WTC11 (cell line): ENCODE measurements at regions not wholly inside any gene's neighbourhood (a gene's known extent, or its start where the extent isn't known, plus 50 kb on each side); places are given as distances from the start of the nearest gene placed in this dataset.

Experiments used
- ATAC-seq: fragments of 200-7000 bp; cut with Tn5 transposase; 2 replicates; pipeline ENCODE4 v1.10.0; 2021; ENCODE audit warnings: mild to moderate bottlenecking, moderate library complexity
- CTCF ChIA-PET: fragments of 300-600 bp; sonication (Branson Sonifier 250); formaldehyde crosslinking; loops from one replicate; lab custom pipeline; 2021; ENCODE audit warnings: antibody characterized with exemption; lab: Charles Lee
- POLR2A ChIA-PET: fragments of 350-600 bp; sonication (Branson Sonifier 250); formaldehyde crosslinking; loops from one replicate; lab custom pipeline; 2021; ENCODE audit warnings: antibody characterized with exemption; lab: Charles Lee
- DNase-seq: peaks from one replicate; pipeline ENCODE4 v3.0.0; 2021; ENCODE audit warnings: low spot score
- H3K27ac Mint-ChIP-seq: 2 replicates; pipeline ENCODE4 v1.8.0; 2021; ENCODE audit warnings: mixed read lengths
- H3K27me3 Mint-ChIP-seq: 2 replicates; pipeline ENCODE4 v1.8.0; 2021; ENCODE audit warnings: low read depth, mild to moderate bottlenecking, moderate library complexity, mixed read lengths
- H3K36me3 Mint-ChIP-seq: 2 replicates; pipeline ENCODE4 v1.8.0; 2021; ENCODE audit warnings: mixed read lengths
- H3K4me1 Mint-ChIP-seq: 2 replicates; pipeline ENCODE4 v1.8.0; 2022; ENCODE audit warnings: mixed read lengths
- H3K4me3 Mint-ChIP-seq: 2 replicates; pipeline ENCODE4 v1.8.0; 2021; ENCODE audit warnings: mild to moderate bottlenecking, moderate library complexity, mixed read lengths
- H3K9me3 Mint-ChIP-seq: 2 replicates; pipeline ENCODE4 v1.8.0; 2021; ENCODE audit warnings: mixed read lengths
- CREB1 ChIP-seq: sonication (generic); formaldehyde crosslinking; IDR thresholded peaks from 2 replicates; pipeline ENCODE4 v1.8.0; 2023; ENCODE audit warnings: mild to moderate bottlenecking, missing genetic modification reagents
- CTCF ChIP-seq: fragments of 200-600 bp; IDR thresholded peaks from 2 replicates; pipeline ENCODE4 v1.8.0; 2022; ENCODE audit warnings: antibody characterized with exemption
- ESRRA ChIP-seq: sonication (generic); formaldehyde crosslinking; IDR thresholded peaks from 2 replicates; pipeline ENCODE4 v1.8.1; 2022; ENCODE audit warnings: mild to moderate bottlenecking, missing genetic modification reagents, borderline replicate concordance
- HMGA2 ChIP-seq: fragments of 250-450 bp; sonication (Bioruptor Pico); IDR thresholded peaks from 2 replicates; pipeline ENCODE4 v1.4.0; 2021; ENCODE audit warnings: mild to moderate bottlenecking, moderate library complexity
- IRF2 ChIP-seq: sonication (generic); formaldehyde crosslinking; IDR thresholded peaks from 2 replicates; pipeline ENCODE4 v1.8.0; 2022; ENCODE audit warnings: low read depth, missing genetic modification reagents, borderline replicate concordance
- JAZF1 ChIP-seq: fragments of 250-450 bp; sonication (Bioruptor Pico); IDR thresholded peaks from 2 replicates; pipeline ENCODE4 v1.9.0; 2021; ENCODE audit warnings: moderate library complexity, mild to moderate bottlenecking, inconsistent platforms
- JUN ChIP-seq: sonication (generic); formaldehyde crosslinking; IDR thresholded peaks from 2 replicates; pipeline ENCODE4 v1.8.0; 2023; ENCODE audit warnings: mild to moderate bottlenecking, missing genetic modification reagents
- KAT7 ChIP-seq: sonication (generic); formaldehyde crosslinking; IDR thresholded peaks from 2 replicates; pipeline ENCODE4 v1.8.1; 2023; ENCODE audit warnings: missing genetic modification reagents, mild to moderate bottlenecking, borderline replicate concordance
- MLX ChIP-seq: sonication (generic); formaldehyde crosslinking; IDR thresholded peaks from 2 replicates; pipeline ENCODE4 v1.8.1; 2023; ENCODE audit warnings: mild to moderate bottlenecking, missing genetic modification reagents, moderate library complexity
- NFYB ChIP-seq: sonication (generic); formaldehyde crosslinking; conservative IDR thresholded peaks from 2 replicates; pipeline ENCODE4 v1.8.0; 2022; ENCODE audit warnings: low read depth, missing genetic modification reagents
- RELA ChIP-seq: sonication (generic); formaldehyde crosslinking; IDR thresholded peaks from 2 replicates; pipeline ENCODE4 v1.8.1; 2022; ENCODE audit warnings: missing genetic modification reagents, mild to moderate bottlenecking, borderline replicate concordance
- SOX15 ChIP-seq: fragments of 250-450 bp; sonication (Bioruptor Pico); IDR thresholded peaks from 2 replicates; pipeline ENCODE4 v1.9.0; 2021; ENCODE audit warnings: mild to moderate bottlenecking
- TEAD4 ChIP-seq: sonication (generic); formaldehyde crosslinking; IDR thresholded peaks from 2 replicates; pipeline ENCODE4 v1.8.0; 2022; ENCODE audit warnings: mild to moderate bottlenecking, missing genetic modification reagents
- TP53 ChIP-seq: sonication (generic); formaldehyde crosslinking; IDR thresholded peaks from 2 replicates; pipeline ENCODE4 v1.8.1; 2023; ENCODE audit warnings: mild to moderate bottlenecking, missing genetic modification reagents
- ZNF138 ChIP-seq: sonication (generic); formaldehyde crosslinking; conservative IDR thresholded peaks from 2 replicates; pipeline ENCODE4 v1.8.1; 2022; ENCODE audit warnings: mild to moderate bottlenecking, moderate library complexity, missing genetic modification reagents
- ZNF232 ChIP-seq: sonication (generic); formaldehyde crosslinking; IDR thresholded peaks from 2 replicates; pipeline ENCODE4 v1.8.0; 2022; ENCODE audit warnings: mild to moderate bottlenecking, missing genetic modification reagents
- ZNF263 ChIP-seq: sonication (generic); formaldehyde crosslinking; IDR thresholded peaks from 2 replicates; pipeline ENCODE4 v1.8.1; 2022; ENCODE audit warnings: low read depth, mild to moderate bottlenecking, moderate library complexity, missing genetic modification reagents
- ZNF396 ChIP-seq: fragments of 250-450 bp; sonication (Bioruptor Pico); IDR thresholded peaks from 2 replicates; pipeline ENCODE4 v1.8.0; 2021; ENCODE audit warnings: mild to moderate bottlenecking, moderate library complexity, borderline replicate concordance
- ZNF532 ChIP-seq: fragments of 250-450 bp; sonication (Bioruptor Pico); IDR thresholded peaks from 2 replicates; pipeline ENCODE4 v1.9.0; 2021; ENCODE audit warnings: mild to moderate bottlenecking, borderline replicate concordance
- ZNF671 ChIP-seq: fragments of 250-450 bp; sonication (Bioruptor Pico); IDR thresholded peaks from 2 replicates; pipeline ENCODE4 v1.8.0; 2021; ENCODE audit warnings: mild to moderate bottlenecking
- TF ChIP-seq, protein P1 (sequence below): sonication (generic); formaldehyde crosslinking; IDR thresholded peaks from 2 replicates; pipeline ENCODE4 v1.8.0; 2022; ENCODE audit warnings: mild to moderate bottlenecking, missing genetic modification reagents
- TF ChIP-seq, protein P2 (sequence below): sonication (generic); formaldehyde crosslinking; IDR thresholded peaks from 2 replicates; pipeline ENCODE4 v1.8.0; 2023; ENCODE audit warnings: mild to moderate bottlenecking, missing genetic modification reagents

DNA sequence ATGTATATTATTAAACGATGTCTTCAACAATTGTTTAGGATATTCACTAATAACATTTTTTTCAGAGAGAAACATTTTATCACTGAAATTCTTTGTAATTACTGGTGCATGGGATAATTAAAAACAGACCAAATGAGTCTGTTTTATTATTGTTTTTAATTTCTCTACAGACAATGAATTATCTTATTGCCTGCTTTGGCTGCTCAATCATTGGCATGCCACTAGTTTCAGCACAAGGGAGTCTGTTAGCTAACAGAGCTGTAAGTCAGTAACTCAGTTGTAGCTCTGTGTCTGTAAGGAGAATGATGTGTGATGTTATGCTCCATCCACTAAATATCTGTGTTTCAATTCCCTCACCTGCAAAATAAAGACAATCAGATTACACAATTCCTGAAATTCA is 443.9 kb downstream of the PRR16 start (continued):
- TF ChIP-seq KAT7 (no peak), ZNF671 (CRISPR knock-in tag) (no peak), ESRRA (no peak)

- DNase-seq: no peak
- Mint-ChIP-seq H3K27me3 (no peaks in the 10 kb centered on the region), H3K4me3 (no peak overlapping the region), H3K27ac (no peak overlapping the region), H3K9me3 (no peaks in the 10 kb centered on the region), H3K4me1 (peaks cover 29% of the 10 kb centered on the region), H3K36me3 (no peaks in the 10 kb centered on the region)
- ChIA-PET CTCF (no interaction called here), POLR2A (no interaction called here)
- ATAC-seq: no peak
- TF ChIP-seq ZNF532 (no peak), NFYB (CRISPR knock-in tag) (no peak), RELA (CRISPR knock-in tag) (no peak), ZNF232 (CRISPR knock-in tag) (no peak), ZNF396 (no peak), CREB1 (CRISPR knock-in tag) (no peak), HMGA2 (CRISPR knock-in tag) (no peak), JUN (CRISPR knock-in tag) (no peak), ZNF263 (CRISPR knock-in tag) (no peak)
- TF ChIP-seq, protein P1, sequence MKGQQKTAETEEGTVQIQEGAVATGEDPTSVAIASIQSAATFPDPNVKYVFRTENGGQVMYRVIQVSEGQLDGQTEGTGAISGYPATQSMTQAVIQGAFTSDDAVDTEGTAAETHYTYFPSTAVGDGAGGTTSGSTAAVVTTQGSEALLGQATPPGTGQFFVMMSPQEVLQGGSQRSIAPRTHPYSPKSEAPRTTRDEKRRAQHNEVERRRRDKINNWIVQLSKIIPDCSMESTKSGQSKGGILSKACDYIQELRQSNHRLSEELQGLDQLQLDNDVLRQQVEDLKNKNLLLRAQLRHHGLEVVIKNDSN (CRISPR knock-in tag): no peak
- TF ChIP-seq, protein P2, sequence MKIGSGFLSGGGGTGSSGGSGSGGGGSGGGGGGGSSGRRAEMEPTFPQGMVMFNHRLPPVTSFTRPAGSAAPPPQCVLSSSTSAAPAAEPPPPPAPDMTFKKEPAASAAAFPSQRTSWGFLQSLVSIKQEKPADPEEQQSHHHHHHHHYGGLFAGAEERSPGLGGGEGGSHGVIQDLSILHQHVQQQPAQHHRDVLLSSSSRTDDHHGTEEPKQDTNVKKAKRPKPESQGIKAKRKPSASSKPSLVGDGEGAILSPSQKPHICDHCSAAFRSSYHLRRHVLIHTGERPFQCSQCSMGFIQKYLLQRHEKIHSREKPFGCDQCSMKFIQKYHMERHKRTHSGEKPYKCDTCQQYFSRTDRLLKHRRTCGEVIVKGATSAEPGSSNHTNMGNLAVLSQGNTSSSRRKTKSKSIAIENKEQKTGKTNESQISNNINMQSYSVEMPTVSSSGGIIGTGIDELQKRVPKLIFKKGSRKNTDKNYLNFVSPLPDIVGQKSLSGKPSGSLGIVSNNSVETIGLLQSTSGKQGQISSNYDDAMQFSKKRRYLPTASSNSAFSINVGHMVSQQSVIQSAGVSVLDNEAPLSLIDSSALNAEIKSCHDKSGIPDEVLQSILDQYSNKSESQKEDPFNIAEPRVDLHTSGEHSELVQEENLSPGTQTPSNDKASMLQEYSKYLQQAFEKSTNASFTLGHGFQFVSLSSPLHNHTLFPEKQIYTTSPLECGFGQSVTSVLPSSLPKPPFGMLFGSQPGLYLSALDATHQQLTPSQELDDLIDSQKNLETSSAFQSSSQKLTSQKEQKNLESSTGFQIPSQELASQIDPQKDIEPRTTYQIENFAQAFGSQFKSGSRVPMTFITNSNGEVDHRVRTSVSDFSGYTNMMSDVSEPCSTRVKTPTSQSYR (CRISPR knock-in tag): no peak
Measured at GRCh38 chr5:120910629-120911028, 446.5 kb downstream of the PRR16 start.

DNA sequence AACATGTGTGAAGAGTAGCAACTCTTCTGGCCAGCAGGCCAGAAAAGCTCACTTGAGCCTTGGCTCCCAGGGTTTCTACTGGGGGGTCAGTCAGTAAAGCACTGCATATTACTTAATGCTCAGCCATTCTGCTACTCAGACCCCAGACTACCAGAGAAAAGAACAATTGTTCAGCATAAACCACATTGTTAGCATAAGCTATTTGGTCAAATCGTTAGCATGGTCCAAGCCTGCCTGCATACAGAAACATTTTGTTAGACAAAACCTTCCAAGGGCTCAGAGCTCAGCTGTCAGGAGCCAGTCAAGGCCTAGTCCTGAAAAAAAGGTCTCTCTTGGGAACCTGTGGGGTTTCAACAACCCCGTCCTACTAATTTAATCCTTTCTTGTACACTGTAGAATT is 449.3 kb downstream of the PRR16 start:
- peaks cover 38% of the 10 kb centered on the region for H3K4me1 Mint-ChIP-seq
- H3K9me3 Mint-ChIP-seq: no peaks in the 10 kb centered on the region
- ChIA-PET CTCF (no interaction called here), POLR2A (no interaction called here)
- peak; percentile 28 for ATAC-seq
- H3K4me3 Mint-ChIP-seq: no peak overlapping the region
- H3K36me3 Mint-ChIP-seq: no peaks in the 10 kb centered on the region
- no peak for DNase-seq
- no peak overlapping the region for H3K27ac Mint-ChIP-seq
- no peaks in the 10 kb centered on the region for H3K27me3 Mint-ChIP-seq
- no peak for TF ChIP-seq JAZF1
- TF ChIP-seq, protein P2 (CRISPR knock-in tag): no peak
- no peak for TF ChIP-seq CTCF
- TF ChIP-seq MLX (CRISPR knock-in tag): no peak
- no peak for TF ChIP-seq ZNF138
- TF ChIP-seq SOX15 (CRISPR knock-in tag): no peak
- TF ChIP-seq TP53 (CRISPR knock-in tag): no peak
- TF ChIP-seq IRF2 (CRISPR knock-in tag): no peak
- TF ChIP-seq TEAD4 (CRISPR knock-in tag): no peak
